BJ (cell line): ENCODE measurements at regions not wholly inside any gene's neighbourhood (a gene's known extent, or its start where the extent isn't known, plus 50 kb on each side); places are given as distances from the start of the nearest gene placed in this dataset.

Experiments
- CTCF ChIA-PET: fragments of 350-600 bp; formaldehyde crosslinking; extraction: SDS; loops from one replicate; lab custom pipeline; 2021; ENCODE audit warnings: antibody characterized with exemption, inconsistent platforms; lab: Yijun Ruan, JAX
- POLR2A ChIA-PET: fragments of 300-600 bp; sonication (Branson Sonifier 250); formaldehyde crosslinking; extraction: SDS; loops from one replicate; lab custom pipeline; 2021; ENCODE audit warnings: antibody characterized with exemption; lab: Charles Lee
- DNase-seq: peaks from one replicate; pipeline ENCODE4 v3.0.0-alpha.2; 2011; ENCODE audit warnings: low read depth
- H3K27me3 ChIP-seq: 2 replicates; pipeline ENCODE4 v1.6.0; 2011; ENCODE audit warnings: low read length; ENCODE audit not compliant: control insufficient read depth, insufficient read depth
- H3K36me3 ChIP-seq: 2 replicates; pipeline ENCODE4 v1.5.1; 2011; ENCODE audit warnings: low read length; ENCODE audit not compliant: control insufficient read depth, insufficient read depth
- H3K4me3 ChIP-seq: 2 replicates; pipeline ENCODE4 v1.5.1; 2011; ENCODE audit warnings: low read depth, mild to moderate bottlenecking, control low read depth, low read length
- CTCF ChIP-seq: IDR thresholded peaks from 2 replicates; pipeline ENCODE4 v1.5.1; 2011; ENCODE audit warnings: low read depth, mild to moderate bottlenecking, control low read depth, inconsistent platforms, low read length, moderate library complexity; ENCODE audit not compliant: insufficient read depth

GRCh38 chr10:14431868-14432267 is 101.1 kb upstream of the FRMD4A start:
- H3K27me3 ChIP-seq = no peaks in the 10 kb centered on the region
- DNase-seq = no peak
- no peaks in the 10 kb centered on the region for H3K36me3 ChIP-seq
- CTCF ChIA-PET = interaction anchor here (1.0 kb wide), 1 partner anchor 10 kb away, joined by 3 read pairs; no protein-coding TSS in a partner anchor
- no peak for TF ChIP-seq CTCF
- no peak overlapping the region for H3K4me3 ChIP-seq
- POLR2A ChIA-PET = no interaction called here

DNA sequence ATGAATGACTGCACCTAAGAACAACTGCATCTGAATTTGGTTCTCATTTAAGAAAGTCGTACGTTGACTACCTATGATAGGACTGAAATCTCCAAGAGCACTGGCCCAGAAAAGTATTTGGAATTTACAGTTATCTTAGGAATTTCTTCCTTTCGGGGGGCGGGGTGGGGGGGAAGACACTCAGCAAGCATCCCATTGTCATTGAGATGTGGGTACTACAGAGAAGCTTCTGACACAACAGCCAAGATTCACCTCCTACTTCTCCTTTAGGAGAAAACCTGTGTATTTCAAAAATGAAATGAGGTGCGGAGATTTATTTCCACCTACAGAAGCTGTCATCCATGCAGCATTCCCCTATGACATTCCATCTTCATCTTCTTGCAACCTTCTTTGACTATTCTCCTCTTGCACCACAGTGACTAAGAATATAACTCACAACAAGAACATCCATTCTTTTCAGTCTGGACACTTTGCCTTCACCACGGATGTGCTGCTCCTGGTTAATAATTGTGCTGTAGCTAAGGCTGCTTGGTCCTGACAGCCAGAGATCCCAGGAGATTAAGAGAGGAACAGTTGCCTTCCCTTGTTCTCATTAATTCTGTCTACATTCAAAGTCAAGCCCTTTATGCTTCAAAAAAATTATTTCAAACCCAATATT is 98.4 kb upstream of the FRMD4A start:
- ChIA-PET CTCF (interaction anchor here (1.1 kb wide), 1 partner anchor 10 kb away, joined by 3 read pairs; no protein-coding TSS in a partner anchor), POLR2A (no interaction called here)
- no peak for TF ChIP-seq CTCF

DNA sequence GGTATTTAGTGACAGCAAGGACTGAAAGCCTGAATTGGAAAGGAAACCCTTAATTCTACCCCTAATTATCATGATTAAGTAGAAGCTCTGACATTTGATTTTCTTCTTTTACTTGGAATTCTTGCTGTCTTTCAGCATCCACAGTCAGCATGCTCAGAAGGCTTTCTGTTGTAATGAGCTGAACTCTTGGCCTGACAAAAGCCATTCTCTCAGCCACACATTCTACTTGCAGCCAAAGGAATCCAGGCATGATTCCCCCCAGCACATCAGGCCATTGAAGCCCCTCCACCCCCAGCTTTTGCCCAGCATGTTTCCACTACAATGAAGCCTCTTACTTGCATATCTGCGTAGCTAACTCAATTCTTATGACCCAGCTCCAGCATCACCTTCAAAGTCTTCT is 94.3 kb upstream of the FRMD4A start:
- POLR2A ChIA-PET = no interaction called here
- CTCF ChIA-PET = interaction anchor here (0.6 to 1.0 kb wide), 3 partner anchors 11 to 37 kb away, joined by 3 to 4 read pairs (median 3); no protein-coding TSS in a partner anchor
- no peak for DNase-seq
- no peak for TF ChIP-seq CTCF
- Histone ChIP-seq H3K27me3 (peaks cover 2% of the 10 kb centered on the region; the same call in 1 of the 2 replicates), H3K36me3 (no peaks in the 10 kb centered on the region), H3K4me3 (no peak overlapping the region)

More for the DNA sequence above, 98.4 kb upstream of the FRMD4A start:
- Histone ChIP-seq H3K27me3 (no peaks in the 10 kb centered on the region), H3K36me3 (no peaks in the 10 kb centered on the region), H3K4me3 (no peak overlapping the region)
- no peak for DNase-seq

DNA sequence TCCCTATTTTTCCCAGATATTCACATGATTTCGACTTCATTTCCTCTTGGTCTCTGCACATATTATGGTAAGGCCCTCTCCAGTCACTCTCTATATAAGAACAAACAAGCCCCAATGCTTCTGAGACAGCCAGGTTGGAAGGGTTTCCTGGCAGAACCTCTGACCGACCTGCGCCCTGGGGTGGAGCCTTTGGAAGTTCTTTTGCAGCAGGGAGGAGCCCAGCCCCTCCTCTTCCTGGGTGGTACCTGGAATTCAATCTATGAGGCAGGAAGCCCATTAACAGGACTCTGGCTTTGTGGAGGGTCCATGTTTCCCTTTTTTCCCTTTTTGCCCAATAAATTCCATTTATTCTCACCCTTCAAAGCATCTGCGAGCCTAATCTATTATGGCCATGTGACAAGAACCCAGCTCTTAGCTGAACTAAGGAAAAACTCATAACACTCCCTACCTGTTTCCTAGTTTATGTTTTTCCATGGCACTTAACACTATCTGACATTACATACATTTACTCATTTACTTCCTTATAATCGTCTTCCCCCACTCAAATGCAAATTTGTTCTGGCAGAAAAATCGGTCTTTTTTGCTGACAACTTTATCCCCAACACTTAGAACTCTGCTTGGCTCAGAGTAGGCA is 92.5 kb upstream of the FRMD4A start:
- Histone ChIP-seq H3K27me3 (peaks cover 3% of the 10 kb centered on the region; the same call in 1 of the 2 replicates), H3K36me3 (no peaks in the 10 kb centered on the region), H3K4me3 (no peak overlapping the region)
- TF ChIP-seq CTCF = no peak
- ChIA-PET CTCF (no interaction called here), POLR2A (no interaction called here)
- no peak for DNase-seq

DNA sequence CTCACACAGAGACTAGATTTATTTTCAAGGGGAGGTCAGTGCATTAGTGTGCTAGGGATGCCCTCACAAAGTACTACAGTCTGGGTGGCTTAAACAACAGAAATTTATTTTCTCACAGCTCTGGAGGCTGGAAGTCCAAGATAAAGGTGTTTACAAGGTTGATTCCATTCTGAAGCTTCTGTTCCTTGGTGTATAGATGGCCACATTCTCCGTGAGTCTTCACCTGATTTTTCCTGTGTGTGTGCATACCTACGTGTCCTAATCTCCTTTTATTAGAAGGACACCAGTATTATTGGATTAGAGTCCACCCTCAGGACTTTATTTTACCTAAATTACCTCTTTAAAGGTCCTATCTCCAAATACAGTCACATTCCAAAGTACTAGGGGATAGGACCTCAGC is 91.7 kb upstream of the FRMD4A start:
- H3K36me3 ChIP-seq = no peaks in the 10 kb centered on the region
- peaks cover 4% of the 10 kb centered on the region; the same call in 1 of the 2 replicates for H3K27me3 ChIP-seq
- POLR2A ChIA-PET = no interaction called here
- H3K4me3 ChIP-seq = no peak overlapping the region
- no peak for DNase-seq
- CTCF ChIA-PET = interaction anchor here (1.4 to 1.8 kb wide), 2 partner anchors 10 to 26 kb away, joined by 3 to 7 read pairs; no protein-coding TSS in a partner anchor
- TF ChIP-seq CTCF = no peak
